WTC11 (cell line): ENCODE measurements at regions not wholly inside any gene's neighbourhood (a gene's known extent, or its start where the extent isn't known, plus 50 kb on each side); places are given as distances from the start of the nearest gene placed in this dataset.

ENCODE experiments used
- CREB1 ChIP-seq: sonication (generic); formaldehyde crosslinking; IDR thresholded peaks from 2 replicates; pipeline ENCODE4 v1.8.0; 2023; ENCODE audit warnings: mild to moderate bottlenecking, missing genetic modification reagents
- SP1 ChIP-seq: sonication (generic); formaldehyde crosslinking; conservative IDR thresholded peaks from 2 replicates; pipeline ENCODE4 v1.8.1; 2022; ENCODE audit warnings: missing genetic modification reagents
- TF ChIP-seq, protein P1 (sequence below): sonication (generic); formaldehyde crosslinking; IDR thresholded peaks from 2 replicates; pipeline ENCODE4 v1.8.1; 2023; ENCODE audit warnings: mild to moderate bottlenecking, missing genetic modification reagents, borderline replicate concordance

DNA sequence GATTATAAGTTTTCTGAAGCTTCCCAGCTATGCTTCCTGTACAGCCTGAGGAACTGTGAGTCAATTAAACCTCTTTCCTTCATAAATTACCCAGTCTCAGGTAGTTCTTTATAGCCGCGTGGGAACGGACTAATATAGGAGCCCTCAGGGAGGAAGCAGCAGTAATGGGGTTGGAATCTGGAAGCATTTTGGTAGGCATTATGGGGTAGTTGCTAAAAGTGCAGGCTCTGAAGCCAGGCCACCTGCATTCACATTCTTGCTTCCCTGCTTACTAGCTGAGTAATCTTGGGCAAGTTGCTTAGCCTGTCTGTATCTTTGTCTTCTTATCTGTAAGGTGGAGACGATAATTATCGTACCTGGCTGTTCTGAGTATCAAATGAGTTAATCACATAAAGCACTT, 137.9 kb upstream of the NHS start:
- TF ChIP-seq SP1 (no peak), CREB1 (CRISPR knock-in tag) (no peak)
- TF ChIP-seq, protein P1, sequence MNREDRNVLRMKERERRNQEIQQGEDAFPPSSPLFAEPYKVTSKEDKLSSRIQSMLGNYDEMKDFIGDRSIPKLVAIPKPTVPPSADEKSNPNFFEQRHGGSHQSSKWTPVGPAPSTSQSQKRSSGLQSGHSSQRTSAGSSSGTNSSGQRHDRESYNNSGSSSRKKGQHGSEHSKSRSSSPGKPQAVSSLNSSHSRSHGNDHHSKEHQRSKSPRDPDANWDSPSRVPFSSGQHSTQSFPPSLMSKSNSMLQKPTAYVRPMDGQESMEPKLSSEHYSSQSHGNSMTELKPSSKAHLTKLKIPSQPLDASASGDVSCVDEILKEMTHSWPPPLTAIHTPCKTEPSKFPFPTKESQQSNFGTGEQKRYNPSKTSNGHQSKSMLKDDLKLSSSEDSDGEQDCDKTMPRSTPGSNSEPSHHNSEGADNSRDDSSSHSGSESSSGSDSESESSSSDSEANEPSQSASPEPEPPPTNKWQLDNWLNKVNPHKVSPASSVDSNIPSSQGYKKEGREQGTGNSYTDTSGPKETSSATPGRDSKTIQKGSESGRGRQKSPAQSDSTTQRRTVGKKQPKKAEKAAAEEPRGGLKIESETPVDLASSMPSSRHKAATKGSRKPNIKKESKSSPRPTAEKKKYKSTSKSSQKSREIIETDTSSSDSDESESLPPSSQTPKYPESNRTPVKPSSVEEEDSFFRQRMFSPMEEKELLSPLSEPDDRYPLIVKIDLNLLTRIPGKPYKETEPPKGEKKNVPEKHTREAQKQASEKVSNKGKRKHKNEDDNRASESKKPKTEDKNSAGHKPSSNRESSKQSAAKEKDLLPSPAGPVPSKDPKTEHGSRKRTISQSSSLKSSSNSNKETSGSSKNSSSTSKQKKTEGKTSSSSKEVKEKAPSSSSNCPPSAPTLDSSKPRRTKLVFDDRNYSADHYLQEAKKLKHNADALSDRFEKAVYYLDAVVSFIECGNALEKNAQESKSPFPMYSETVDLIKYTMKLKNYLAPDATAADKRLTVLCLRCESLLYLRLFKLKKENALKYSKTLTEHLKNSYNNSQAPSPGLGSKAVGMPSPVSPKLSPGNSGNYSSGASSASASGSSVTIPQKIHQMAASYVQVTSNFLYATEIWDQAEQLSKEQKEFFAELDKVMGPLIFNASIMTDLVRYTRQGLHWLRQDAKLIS (CRISPR knock-in tag): no peak
